Osteoblast (primary cell): ENCODE measurements at regions not wholly inside any gene's neighbourhood (a gene's known extent, or its start where the extent isn't known, plus 50 kb on each side); places are given as distances from the start of the nearest gene placed in this dataset.

ENCODE experiments used
- DNase-seq: peaks from one replicate; pipeline ENCODE4 v3.0.0; 2011; ENCODE audit warnings: low spot score, mixed read lengths; ENCODE audit not compliant: insufficient read length; ENCODE audit errors: missing footprints
- H2AFZ ChIP-seq: 2 replicates; pipeline ENCODE4 v1.6.0; 2011; ENCODE audit warnings: mild to moderate bottlenecking, low read length
- H3K27ac ChIP-seq: 2 replicates; pipeline ENCODE4 v1.5.1; 2011; ENCODE audit warnings: mild to moderate bottlenecking, low read depth, low read length, moderate library complexity
- H3K27me3 ChIP-seq: 2 replicates; pipeline ENCODE4 v1.6.0; 2012; ENCODE audit warnings: mild to moderate bottlenecking, control low read depth, inconsistent platforms, low read length, moderate library complexity; ENCODE audit not compliant: insufficient read depth
- H3K36me3 ChIP-seq: 2 replicates; pipeline ENCODE4 v1.5.1; 2011; ENCODE audit warnings: mild to moderate bottlenecking, low read length, control low read depth, moderate library complexity; ENCODE audit not compliant: insufficient read depth
- H3K4me1 ChIP-seq: 2 replicates; pipeline ENCODE4 v1.5.1; 2011; ENCODE audit warnings: mild to moderate bottlenecking, low read length, control low read depth, moderate library complexity; ENCODE audit not compliant: insufficient read depth
- H3K4me2 ChIP-seq: 2 replicates; pipeline ENCODE4 v1.6.0; 2011; ENCODE audit warnings: mild to moderate bottlenecking, low read length; ENCODE audit not compliant: insufficient read depth
- H3K4me3 ChIP-seq: fragments of 200-600 bp; sonication (generic); 3 replicates; pipeline ENCODE4 v1.5.1; 2012; ENCODE audit warnings: mild to moderate bottlenecking, low read length, inconsistent platforms; ENCODE audit not compliant: insufficient read depth
- H3K79me2 ChIP-seq: 2 replicates; pipeline ENCODE4 v1.6.0; 2012; ENCODE audit warnings: mild to moderate bottlenecking, low read length, control low read depth, inconsistent platforms; ENCODE audit not compliant: insufficient read depth
- H3K9me3 ChIP-seq: 2 replicates; pipeline ENCODE4 v1.5.1; 2011; ENCODE audit warnings: low read depth, low read length, control low read depth
- H4K20me1 ChIP-seq: 2 replicates; pipeline ENCODE4 v1.6.0; 2012; ENCODE audit warnings: mild to moderate bottlenecking, low read length, control low read depth; ENCODE audit not compliant: insufficient read depth
- TF ChIP-seq, protein P1 (sequence below): IDR thresholded peaks from 2 replicates; pipeline ENCODE4 v1.5.1; 2011; ENCODE audit warnings: mild to moderate bottlenecking, low read depth, low read length, moderate library complexity; ENCODE audit errors: extremely low read depth

GRCh38 chrX:85517994-85518718, 138.7 kb upstream of the POF1B start:
- Histone ChIP-seq H3K27me3 (no peaks in the 10 kb centered on the region), H2AFZ (no peak overlapping the region), H3K4me1 (no peaks in the 10 kb centered on the region), H3K4me3 (no peak overlapping the region), H3K79me2 (no peaks in the 10 kb centered on the region), H4K20me1 (no peaks in the 10 kb centered on the region), H3K36me3 (no peaks in the 10 kb centered on the region), H3K4me2 (no peak overlapping the region), H3K27ac (no peak overlapping the region), H3K9me3 (no peaks in the 10 kb centered on the region)
- DNase-seq = no peak
- TF ChIP-seq, protein P1, sequence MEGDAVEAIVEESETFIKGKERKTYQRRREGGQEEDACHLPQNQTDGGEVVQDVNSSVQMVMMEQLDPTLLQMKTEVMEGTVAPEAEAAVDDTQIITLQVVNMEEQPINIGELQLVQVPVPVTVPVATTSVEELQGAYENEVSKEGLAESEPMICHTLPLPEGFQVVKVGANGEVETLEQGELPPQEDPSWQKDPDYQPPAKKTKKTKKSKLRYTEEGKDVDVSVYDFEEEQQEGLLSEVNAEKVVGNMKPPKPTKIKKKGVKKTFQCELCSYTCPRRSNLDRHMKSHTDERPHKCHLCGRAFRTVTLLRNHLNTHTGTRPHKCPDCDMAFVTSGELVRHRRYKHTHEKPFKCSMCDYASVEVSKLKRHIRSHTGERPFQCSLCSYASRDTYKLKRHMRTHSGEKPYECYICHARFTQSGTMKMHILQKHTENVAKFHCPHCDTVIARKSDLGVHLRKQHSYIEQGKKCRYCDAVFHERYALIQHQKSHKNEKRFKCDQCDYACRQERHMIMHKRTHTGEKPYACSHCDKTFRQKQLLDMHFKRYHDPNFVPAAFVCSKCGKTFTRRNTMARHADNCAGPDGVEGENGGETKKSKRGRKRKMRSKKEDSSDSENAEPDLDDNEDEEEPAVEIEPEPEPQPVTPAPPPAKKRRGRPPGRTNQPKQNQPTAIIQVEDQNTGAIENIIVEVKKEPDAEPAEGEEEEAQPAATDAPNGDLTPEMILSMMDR = no peak

- Histone ChIP-seq H3K36me3 (no peaks in the 10 kb centered on the region), H3K27me3 (no peaks in the 10 kb centered on the region), H3K4me3 (no peak overlapping the region), H4K20me1 (no peaks in the 10 kb centered on the region), H3K4me1 (no peaks in the 10 kb centered on the region), H2AFZ (no peak overlapping the region), H3K27ac (no peak overlapping the region), H3K79me2 (no peaks in the 10 kb centered on the region), H3K9me3 (no peaks in the 10 kb centered on the region), H3K4me2 (no peak overlapping the region)
- TF ChIP-seq, protein P1 = no peak
- DNase-seq = no peak
These were observed 136.7 kb upstream of the POF1B start for GRCh38 chrX:85516131-85516530.

DNA sequence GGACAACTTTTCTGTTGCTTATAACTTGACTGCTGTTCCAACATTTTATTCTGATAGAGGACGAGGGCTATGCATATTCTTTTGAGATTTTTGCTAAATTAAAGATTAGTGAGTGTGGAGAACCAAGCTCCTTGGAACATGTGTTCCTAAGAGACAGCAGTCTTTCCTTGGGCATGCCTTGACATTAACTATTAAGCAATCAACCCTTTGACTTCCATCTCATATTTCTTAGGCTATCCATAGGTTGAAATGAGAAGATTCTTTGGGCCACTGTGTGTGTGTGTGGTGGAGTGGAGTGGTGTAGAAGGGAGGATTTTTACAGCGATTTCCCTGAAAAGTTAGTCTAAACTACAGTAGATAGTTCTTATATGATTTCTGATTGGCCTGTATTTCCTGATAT, 127.4 kb upstream of the POF1B start:
- no peak overlapping the region for H2AFZ ChIP-seq
- H3K4me1 ChIP-seq = no peaks in the 10 kb centered on the region
- H3K79me2 ChIP-seq = no peaks in the 10 kb centered on the region
- H3K27ac ChIP-seq = no peak overlapping the region
- no peaks in the 10 kb centered on the region for H4K20me1 ChIP-seq
- no peak for DNase-seq
- no peaks in the 10 kb centered on the region for H3K36me3 ChIP-seq
- TF ChIP-seq, protein P1 = no peak
- H3K9me3 ChIP-seq = no peaks in the 10 kb centered on the region
- no peak overlapping the region for H3K4me3 ChIP-seq
- H3K4me2 ChIP-seq = no peak overlapping the region
- H3K27me3 ChIP-seq = no peaks in the 10 kb centered on the region

DNA sequence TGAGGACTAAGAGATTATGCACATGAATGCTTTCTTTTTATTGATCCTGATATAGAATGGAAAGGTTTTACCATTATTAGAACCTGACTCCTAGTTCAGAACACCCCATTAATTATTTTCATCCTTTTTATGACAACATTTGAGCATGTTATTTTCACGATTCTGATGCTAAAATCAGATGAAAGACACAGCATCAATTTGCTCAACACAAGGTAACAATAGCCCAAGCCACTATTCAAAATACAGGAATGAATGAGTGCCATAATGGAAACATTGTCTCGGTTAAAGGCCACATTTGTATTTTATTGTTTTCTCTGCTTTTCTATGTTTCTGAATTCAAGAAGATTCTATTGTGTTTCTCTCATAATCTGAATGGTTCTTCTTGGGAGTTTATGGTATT, 126.3 kb upstream of the POF1B start:
- Histone ChIP-seq H2AFZ (no peak overlapping the region), H3K9me3 (no peaks in the 10 kb centered on the region), H3K36me3 (no peaks in the 10 kb centered on the region), H4K20me1 (no peaks in the 10 kb centered on the region), H3K79me2 (no peaks in the 10 kb centered on the region), H3K27me3 (no peaks in the 10 kb centered on the region), H3K4me2 (no peak overlapping the region), H3K4me1 (no peaks in the 10 kb centered on the region), H3K27ac (no peak overlapping the region), H3K4me3 (no peak overlapping the region)
- DNase-seq = no peak
- TF ChIP-seq, protein P1 = no peak
